Calu3 (cell line): ENCODE measurements at regions not wholly inside any gene's neighbourhood (a gene's known extent, or its start where the extent isn't known, plus 50 kb on each side); places are given as distances from the start of the nearest gene placed in this dataset.

Experiments used
- BruUV-seq: library from RNA; stranded (reverse); fragments of 400-500 nt; replicated peaks from 2 replicates; lab custom pipeline; 2021; lab: Mats Ljungman, UMichigan
- CTCF ChIA-PET: fragments of 300-600 bp; sonication (Branson Sonifier 250); formaldehyde crosslinking; loops from one replicate; lab custom pipeline; 2022; ENCODE audit warnings: antibody characterized with exemption; lab: Charles Lee
- DNase-seq: peaks from one replicate; pipeline ENCODE4 v3.0.0; 2022
- H3K27ac Mint-ChIP-seq: one replicate; pipeline ENCODE4 v1.8.0; 2022; ENCODE audit warnings: mixed read lengths; ENCODE audit not compliant: unreplicated experiment
- H3K27me3 Mint-ChIP-seq: one replicate; pipeline ENCODE4 v1.8.0; 2022; ENCODE audit warnings: mixed read lengths; ENCODE audit not compliant: unreplicated experiment
- H3K36me3 Mint-ChIP-seq: one replicate; pipeline ENCODE4 v1.8.0; 2022; ENCODE audit warnings: mild to moderate bottlenecking, moderate library complexity, mixed read lengths; ENCODE audit not compliant: insufficient read depth, unreplicated experiment
- H3K4me1 Mint-ChIP-seq: one replicate; pipeline ENCODE4 v1.8.0; 2022; ENCODE audit warnings: mild to moderate bottlenecking, low read depth, mixed read lengths; ENCODE audit not compliant: unreplicated experiment
- H3K4me3 Mint-ChIP-seq: one replicate; pipeline ENCODE4 v1.8.0; 2022; ENCODE audit warnings: mild to moderate bottlenecking, low read depth, moderate library complexity, mixed read lengths; ENCODE audit not compliant: unreplicated experiment
- H3K9me3 Mint-ChIP-seq: one replicate; pipeline ENCODE4 v1.8.0; 2022; ENCODE audit warnings: low read depth, mixed read lengths; ENCODE audit not compliant: unreplicated experiment
- intact Hi-C: fragments of 100-400 bp; cut with micrococcal nuclease; formaldehyde crosslinking; loops from one replicate; pipeline ENCODE4 v1.10.0; 2022; ENCODE audit not compliant: unreplicated experiment
- TF ChIP-seq, protein P1 (sequence below): fragments of 200-600 bp; IDR thresholded peaks from one replicate; pipeline ENCODE4 v1.8.0; 2022; ENCODE audit warnings: antibody characterized with exemption; ENCODE audit not compliant: unreplicated experiment

DNA sequence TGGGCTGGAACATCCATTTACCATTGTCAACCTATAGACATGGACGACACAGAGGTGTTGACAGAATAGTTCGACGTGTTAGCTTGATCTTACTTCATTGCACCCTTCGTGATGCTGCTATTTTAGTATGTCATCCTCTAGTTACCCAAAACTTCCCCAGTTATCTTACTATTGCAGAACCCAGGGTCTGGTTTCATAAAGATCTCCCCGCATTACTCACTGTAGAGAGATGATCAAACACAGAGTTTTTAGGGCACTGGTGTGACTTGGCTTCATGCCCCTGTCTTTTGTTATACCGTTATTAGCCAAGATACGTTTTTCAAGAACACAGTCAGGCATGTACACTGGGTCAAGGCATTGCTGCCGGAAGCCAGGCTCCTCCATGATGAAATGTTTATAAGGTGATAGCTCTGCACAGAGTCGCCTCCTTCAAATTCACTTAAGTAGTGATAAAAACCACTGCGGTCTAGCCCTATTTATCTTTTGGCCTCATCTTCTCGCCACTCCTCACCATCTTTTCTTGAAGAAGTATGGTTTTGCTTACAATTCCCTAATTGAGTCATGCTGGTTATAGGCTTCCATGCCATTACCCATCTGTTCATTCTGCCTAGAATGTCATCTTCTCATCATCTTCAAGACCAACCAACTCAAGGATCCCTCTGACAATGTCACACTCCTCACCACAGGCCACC lies 1127.9 kb downstream of the VRK1 start:
- H3K27me3 Mint-ChIP-seq, result no peaks in the 10 kb centered on the region
- no peak overlapping the region for H3K4me3 Mint-ChIP-seq
- intact Hi-C loops, result no loop called here
- no peaks in the 10 kb centered on the region for H3K4me1 Mint-ChIP-seq
- BruUV-seq, result no TSS peak
- peaks cover 5% of the 10 kb centered on the region for H3K36me3 Mint-ChIP-seq
- H3K9me3 Mint-ChIP-seq, result peaks cover 11% of the 10 kb centered on the region
- CTCF ChIA-PET, result no interaction called here
- TF ChIP-seq, protein P1, sequence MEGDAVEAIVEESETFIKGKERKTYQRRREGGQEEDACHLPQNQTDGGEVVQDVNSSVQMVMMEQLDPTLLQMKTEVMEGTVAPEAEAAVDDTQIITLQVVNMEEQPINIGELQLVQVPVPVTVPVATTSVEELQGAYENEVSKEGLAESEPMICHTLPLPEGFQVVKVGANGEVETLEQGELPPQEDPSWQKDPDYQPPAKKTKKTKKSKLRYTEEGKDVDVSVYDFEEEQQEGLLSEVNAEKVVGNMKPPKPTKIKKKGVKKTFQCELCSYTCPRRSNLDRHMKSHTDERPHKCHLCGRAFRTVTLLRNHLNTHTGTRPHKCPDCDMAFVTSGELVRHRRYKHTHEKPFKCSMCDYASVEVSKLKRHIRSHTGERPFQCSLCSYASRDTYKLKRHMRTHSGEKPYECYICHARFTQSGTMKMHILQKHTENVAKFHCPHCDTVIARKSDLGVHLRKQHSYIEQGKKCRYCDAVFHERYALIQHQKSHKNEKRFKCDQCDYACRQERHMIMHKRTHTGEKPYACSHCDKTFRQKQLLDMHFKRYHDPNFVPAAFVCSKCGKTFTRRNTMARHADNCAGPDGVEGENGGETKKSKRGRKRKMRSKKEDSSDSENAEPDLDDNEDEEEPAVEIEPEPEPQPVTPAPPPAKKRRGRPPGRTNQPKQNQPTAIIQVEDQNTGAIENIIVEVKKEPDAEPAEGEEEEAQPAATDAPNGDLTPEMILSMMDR, result no peak
- no peak for DNase-seq
- H3K27ac Mint-ChIP-seq, result no peak overlapping the region

DNA sequence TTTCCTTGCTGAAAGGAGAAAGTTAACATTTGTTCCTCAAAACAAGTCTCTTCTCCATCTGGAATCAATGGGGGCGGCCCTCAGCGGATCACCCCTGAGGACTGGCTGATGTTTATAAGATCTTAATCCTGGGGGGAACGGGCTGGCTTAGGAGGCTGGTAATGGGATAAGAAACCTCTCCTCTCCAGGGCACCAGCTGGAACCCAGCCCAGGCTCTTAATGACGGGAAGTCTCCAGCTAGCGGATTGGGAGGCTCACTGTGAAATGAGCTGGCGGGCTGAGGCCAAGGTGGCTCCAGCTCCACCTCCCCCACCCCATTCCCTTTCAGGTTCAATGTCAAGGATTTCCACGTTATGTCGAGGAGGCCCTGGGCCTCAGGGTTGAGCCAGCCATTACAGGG lies 1133.0 kb downstream of the VRK1 start:
- DNase-seq, result no peak
- CTCF ChIA-PET, result no interaction called here
- BruUV-seq, result no TSS peak
- Mint-ChIP-seq H3K9me3 (peaks cover 15% of the 10 kb centered on the region), H3K27me3 (no peaks in the 10 kb centered on the region), H3K4me1 (no peaks in the 10 kb centered on the region), H3K27ac (no peak overlapping the region), H3K36me3 (no peaks in the 10 kb centered on the region), H3K4me3 (no peak overlapping the region)
- intact Hi-C loops, result no loop called here
- TF ChIP-seq, protein P1, result no peak

DNA sequence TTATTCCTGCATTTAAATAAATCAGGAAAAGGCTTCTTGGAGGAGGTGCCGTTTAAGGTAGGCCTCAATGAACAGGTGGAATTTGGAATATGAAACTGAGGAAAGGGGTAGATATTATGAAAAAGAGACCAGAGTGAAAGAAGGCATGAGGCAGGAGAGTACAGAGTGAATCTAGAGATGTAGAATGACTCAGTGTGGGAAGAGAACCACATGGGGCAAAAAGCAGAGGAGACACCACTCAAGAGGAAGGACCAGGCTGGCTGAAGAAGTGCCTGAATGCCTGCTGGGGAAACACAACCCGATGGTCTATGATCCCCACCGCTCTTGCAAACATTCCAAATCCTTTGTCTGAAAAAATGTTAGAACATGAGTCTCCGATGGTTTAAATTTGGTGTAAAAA lies 1134.1 kb downstream of the VRK1 start:
- H3K9me3 Mint-ChIP-seq, result peaks cover 15% of the 10 kb centered on the region
- TF ChIP-seq, protein P1, result no peak
- H3K36me3 Mint-ChIP-seq, result no peaks in the 10 kb centered on the region
- DNase-seq, result no peak
- H3K4me1 Mint-ChIP-seq, result no peaks in the 10 kb centered on the region
- BruUV-seq, result no TSS peak
- H3K27ac Mint-ChIP-seq, result no peak overlapping the region
- CTCF ChIA-PET, result no interaction called here
- intact Hi-C loops, result no loop called here
- no peaks in the 10 kb centered on the region for H3K27me3 Mint-ChIP-seq
- no peak overlapping the region for H3K4me3 Mint-ChIP-seq

DNA sequence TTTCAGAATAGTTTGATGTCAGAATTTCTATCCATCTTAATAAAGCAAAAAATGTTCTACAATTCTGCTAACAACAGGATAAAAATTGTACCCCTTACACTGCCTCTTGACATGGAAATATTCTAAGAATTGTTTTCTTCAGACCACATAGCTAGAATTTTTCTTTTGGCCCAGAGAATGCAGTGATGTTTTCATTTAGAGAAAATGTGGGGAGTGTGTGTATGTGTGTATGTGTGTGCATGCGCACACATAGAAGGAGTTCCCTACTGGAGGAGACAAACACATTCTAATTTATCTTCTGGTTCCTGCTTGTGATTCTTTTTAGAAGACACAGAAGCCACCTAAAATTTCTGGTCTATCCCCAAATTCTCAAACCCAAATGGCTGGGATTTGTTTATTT lies 1145.7 kb downstream of the VRK1 start:
- CTCF ChIA-PET, result no interaction called here

More for the DNA sequence above, 1145.7 kb downstream of the VRK1 start:
- DNase-seq, result no peak
- Mint-ChIP-seq H3K27me3 (no peaks in the 10 kb centered on the region), H3K9me3 (peaks cover 18% of the 10 kb centered on the region), H3K27ac (no peak overlapping the region), H3K4me3 (no peak overlapping the region), H3K4me1 (no peaks in the 10 kb centered on the region), H3K36me3 (no peaks in the 10 kb centered on the region)
- no TSS peak for BruUV-seq
- intact Hi-C loops, result no loop called here
- TF ChIP-seq, protein P1, result no peak
